H54 (cell line): ENCODE measurements at regions not wholly inside any gene's neighbourhood (a gene's known extent, or its start where the extent isn't known, plus 50 kb on each side); places are given as distances from the start of the nearest gene placed in this dataset.

Source experiments
- DNase-seq: peaks from one replicate; pipeline ENCODE4 v3.0.0; 2011; ENCODE audit warnings: low spot score, mixed read lengths; ENCODE audit not compliant: insufficient read length
- FAIRE-seq: peaks from 3 replicates; lab custom pipeline; 2011; peaks lifted over from hg19 to GRCh38; lab: Jason Lieb, UNC
- POLR2A ChIP-seq: IDR thresholded peaks from 2 replicates; pipeline ENCODE4 v1.6.1; 2011; ENCODE audit warnings: low read depth, mild to moderate bottlenecking, low read length

GRCh38 chr5:174325431-174325830 is 279.9 kb downstream of the NSG2 start:
- no peak for TF ChIP-seq POLR2A
- no peak for DNase-seq
- no peak for FAIRE-seq

GRCh38 chr5:174325961-174326360 is 280.5 kb downstream of the NSG2 start:
- TF ChIP-seq POLR2A = no peak
- no peak for FAIRE-seq

GRCh38 chr5:174326372-174326771 is 280.9 kb downstream of the NSG2 start:
- no peak for TF ChIP-seq POLR2A
- DNase-seq = no peak
- FAIRE-seq = no peak

More at GRCh38 chr5:174325961-174326360, 280.5 kb downstream of the NSG2 start:
- DNase-seq = no peak

DNA sequence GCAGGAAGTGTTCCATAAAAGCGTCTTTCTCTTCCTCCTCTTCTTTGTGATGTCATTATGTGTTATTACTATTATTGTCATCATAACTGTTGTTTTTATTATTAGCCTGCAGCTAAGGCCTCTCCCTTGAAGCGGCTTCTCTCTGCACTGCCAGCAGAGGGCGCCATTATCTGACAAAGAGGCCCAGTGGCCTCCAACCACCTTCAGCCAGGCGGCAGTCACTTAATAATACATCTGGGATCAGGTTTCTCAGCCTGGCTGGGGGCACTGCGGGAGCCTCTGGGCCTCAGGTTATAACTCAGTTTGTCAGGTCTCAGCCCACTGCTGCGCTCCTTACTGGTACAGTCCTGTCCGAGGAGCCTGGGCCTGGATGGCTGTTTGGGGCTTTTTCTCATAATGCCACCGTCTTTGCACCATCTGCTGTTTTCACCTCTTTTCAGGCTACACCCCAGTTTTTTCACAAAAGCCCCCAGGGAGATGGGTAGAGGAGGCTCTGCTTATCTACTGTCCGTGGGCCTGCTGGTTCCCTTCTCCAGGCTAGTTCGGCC is 281.9 kb downstream of the NSG2 start:
- FAIRE-seq (no peak), DNase-seq (peak; percentile 94)
- TF ChIP-seq POLR2A = no peak

DNA sequence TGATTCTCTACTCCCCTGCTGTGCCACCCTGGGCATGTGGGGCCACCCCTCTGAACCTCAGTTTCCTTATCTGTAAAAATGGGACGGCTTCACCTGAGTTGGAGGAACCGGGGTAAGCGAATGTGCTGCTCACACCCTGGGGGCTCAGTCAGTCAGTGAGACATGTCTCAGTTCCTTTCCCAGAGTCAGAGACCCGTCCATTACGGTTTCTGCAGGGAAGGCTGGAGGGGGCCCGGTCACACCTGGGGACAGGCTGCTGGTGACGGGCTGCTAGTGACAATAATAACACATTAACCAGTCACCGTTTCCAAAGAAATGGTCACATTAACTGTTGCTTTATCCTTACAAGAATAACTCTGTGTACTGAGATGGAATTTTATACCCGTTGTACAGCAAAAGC is 282.4 kb downstream of the NSG2 start:
- no peak for DNase-seq
- FAIRE-seq = no peak
- TF ChIP-seq POLR2A = no peak

GRCh38 chr5:174328631-174329299 is 283.3 kb downstream of the NSG2 start:
- FAIRE-seq = no peak
- DNase-seq = no peak
- TF ChIP-seq POLR2A = no peak

- FAIRE-seq = no peak
- DNase-seq = no peak
- TF ChIP-seq POLR2A = no peak
Measured at GRCh38 chr5:174329738-174330137, 284.2 kb downstream of the NSG2 start.

- FAIRE-seq (no peak), DNase-seq (peak; percentile 70)
- TF ChIP-seq POLR2A = no peak
Measured at GRCh38 chr5:174335682-174336364, 290.3 kb downstream of the NSG2 start.

- FAIRE-seq = no peak
- TF ChIP-seq POLR2A = no peak
- no peak for DNase-seq
Measured at GRCh38 chr5:174336479-174336878, 291.0 kb downstream of the NSG2 start.

DNA sequence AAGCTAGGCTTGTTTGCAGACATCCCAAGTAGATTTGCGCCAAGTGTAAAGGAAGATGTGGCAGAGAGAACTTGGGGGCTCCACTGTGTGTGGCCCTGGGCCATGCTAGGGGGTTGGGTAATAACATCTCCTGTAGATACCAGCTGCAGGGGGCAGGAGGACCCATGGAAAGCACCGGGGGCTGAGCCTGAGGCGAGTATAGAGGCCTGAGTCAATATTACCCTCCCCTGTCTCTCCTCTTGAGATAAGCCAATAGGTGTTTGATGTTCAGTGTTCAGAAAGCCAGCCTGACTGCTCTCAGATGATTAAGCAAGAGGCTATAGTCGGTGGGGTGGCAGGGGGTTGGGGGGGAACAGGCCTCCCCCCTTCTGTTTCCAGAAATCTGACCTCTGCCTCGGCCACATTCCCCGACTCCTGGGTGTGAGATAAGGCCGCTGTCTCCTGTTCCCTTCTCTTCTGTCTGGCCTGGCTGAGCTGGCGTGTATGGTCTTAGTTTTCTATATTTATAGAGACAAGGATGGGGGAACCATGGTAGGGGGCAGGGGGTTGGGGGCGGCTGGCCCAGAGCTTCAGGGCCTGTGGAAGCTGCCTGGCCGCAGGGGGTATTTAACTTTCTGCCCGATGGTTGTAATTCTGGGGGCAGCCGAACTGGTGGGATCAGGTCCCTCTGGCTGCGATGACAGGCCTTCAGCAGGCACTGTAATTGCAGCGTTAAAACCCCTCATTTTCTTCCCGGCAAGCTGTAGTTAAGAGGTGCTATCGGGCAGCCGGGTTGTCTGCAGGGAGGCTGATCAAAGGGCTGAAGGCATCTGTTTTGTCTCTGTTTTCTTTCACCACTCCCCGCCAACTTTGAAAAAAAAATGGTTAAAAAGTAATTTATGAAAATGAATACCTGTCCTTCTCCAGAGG is 292.0 kb downstream of the NSG2 start:
- FAIRE-seq (no peak), DNase-seq (no peak)

DNA sequence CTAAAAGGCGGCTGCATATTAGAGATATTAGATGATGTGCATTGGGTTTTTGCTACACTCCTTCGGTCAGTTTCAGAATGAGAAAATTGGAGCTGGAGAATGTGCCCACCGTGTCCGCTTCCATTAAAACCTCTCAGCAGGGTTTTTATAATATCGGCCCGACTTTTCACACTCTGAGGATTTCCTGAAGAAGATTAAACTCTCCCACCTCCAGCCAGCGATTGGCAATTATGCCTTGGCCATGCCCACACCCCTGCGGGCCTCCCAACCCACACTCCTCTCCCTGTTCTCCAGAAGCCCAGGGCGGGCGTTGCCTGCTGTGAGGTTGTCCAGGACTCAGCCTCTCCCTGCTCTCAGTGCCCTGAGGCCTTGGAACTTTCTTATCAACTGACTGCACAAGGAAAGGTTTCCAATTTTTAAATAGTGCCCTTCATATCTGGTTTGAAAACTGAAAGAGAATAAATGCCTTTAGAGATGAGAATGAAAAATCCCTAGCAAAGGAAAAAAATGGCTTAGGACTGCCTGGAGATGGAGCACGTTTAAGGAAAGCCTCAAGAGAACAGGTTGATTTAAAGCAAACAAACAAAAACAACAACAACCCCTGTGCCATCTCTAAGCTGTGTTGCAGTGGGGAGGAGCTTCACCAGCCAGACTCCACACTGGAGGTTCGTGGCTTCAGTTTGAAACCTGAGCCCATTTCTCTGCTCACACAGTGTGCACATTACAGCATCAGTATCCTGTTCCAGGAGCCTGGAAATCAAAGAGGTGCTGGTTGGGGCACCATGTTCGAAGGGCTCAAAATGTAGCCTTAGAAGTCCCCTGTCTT is 292.9 kb downstream of the NSG2 start:
- FAIRE-seq = no peak
- DNase-seq = peak; percentile 38
- no peak for TF ChIP-seq POLR2A

More for the DNA sequence above, 292.0 kb downstream of the NSG2 start:
- no peak for TF ChIP-seq POLR2A

GRCh38 chr5:174339130-174339529 is 293.6 kb downstream of the NSG2 start:
- FAIRE-seq = no peak
- DNase-seq = no peak
- TF ChIP-seq POLR2A = no peak

DNA sequence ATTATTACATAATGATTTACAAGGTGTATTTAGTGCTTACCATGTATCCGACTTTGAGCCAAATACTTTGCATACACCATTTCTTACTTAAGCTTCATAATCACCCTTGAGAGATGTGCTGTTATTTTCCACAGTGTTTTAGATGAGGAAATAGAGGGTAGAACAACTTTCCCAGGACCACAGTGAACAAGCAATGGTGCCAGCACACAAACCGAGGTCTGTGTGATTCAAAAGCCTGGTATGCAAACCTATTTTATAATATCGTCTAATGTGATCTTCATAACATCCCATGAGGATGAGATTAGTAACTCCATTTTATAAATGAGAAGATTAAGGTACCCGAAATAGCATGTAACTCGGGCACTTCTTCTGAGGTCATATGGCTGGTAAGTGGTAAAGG is 294.7 kb downstream of the NSG2 start:
- DNase-seq (no peak), FAIRE-seq (no peak)
- no peak for TF ChIP-seq POLR2A
